HG02885 (cell line): ENCODE measurements at regions not wholly inside any gene's neighbourhood (a gene's known extent, or its start where the extent isn't known, plus 50 kb on each side); places are given as distances from the start of the nearest gene placed in this dataset.
"Not testable (repeated sequence)": the region's sequence is repeated elsewhere in the genome, so short reads cannot be mapped to it uniquely, and the experiment has no call there.

Experiments used
- ATAC-seq: cut with Tn5 transposase; IDR thresholded peaks from one replicate; pipeline ENCODE4 v1.9.1; 2021; ENCODE audit warnings: mild to moderate bottlenecking; ENCODE audit not compliant: unreplicated experiment, poor library complexity

DNA sequence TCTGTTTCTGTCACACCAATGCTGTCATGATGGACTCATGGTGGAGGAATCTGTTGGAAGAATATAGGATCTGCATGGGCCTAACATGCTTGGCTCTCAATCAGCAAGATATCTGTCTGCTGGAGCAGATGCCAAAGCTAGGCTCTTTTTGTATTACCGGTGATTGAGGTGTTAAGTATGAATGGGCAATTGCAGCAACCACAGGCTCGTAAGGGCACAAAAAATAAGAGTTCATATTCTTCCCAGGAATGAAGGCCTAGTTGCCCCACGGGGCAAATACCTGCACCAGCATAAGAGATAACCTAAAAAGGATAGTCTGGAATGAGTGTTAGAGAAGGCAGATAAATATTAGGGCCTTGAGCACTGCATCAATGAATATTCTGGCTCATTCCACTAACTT is 679.5 kb upstream of the COX7C start:
- ATAC-seq: no peak

DNA sequence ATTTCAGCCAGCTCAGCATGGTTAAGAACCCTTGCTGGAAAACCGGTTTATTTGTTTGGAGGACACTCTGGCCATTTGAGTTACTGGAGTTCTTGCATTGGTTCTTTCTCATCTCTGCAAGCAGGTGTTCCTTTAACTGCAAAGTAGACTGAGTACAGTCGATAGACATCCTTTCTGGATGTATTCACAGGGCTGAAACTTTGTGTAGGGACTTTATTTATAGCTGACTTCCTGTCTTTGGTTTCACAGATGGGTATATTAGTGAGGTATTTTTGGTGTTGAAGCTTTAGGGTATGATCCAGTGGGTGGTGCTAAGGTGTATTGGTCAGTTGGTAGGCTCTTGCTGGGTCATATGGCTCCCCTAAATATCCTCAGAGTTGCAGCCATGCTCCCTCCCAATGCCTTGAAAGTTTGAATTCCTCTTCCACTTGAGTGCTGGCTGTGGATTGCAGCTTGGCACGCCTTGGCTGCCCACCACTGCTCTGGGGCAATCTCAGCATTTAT is 666.0 kb upstream of the COX7C start:
- ATAC-seq: no peak

DNA sequence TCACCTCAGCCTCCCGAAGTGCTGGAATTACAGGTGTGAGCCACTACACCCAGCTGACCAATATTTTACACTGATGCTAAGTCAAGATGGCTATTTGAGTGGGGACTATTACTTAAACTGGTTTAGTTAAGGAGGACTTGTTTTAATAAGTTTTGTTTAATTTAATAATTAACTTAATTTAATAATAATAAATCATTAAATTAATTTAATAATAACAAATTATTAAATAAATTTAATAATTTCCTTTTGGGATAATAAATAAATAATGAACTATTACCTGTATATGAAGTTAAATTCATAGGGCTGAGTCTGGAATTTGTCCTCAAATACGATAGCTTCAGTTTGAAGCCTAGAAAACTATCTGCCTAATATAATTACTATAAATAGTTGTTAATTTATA is 665.1 kb upstream of the COX7C start:
- ATAC-seq: no peak

DNA sequence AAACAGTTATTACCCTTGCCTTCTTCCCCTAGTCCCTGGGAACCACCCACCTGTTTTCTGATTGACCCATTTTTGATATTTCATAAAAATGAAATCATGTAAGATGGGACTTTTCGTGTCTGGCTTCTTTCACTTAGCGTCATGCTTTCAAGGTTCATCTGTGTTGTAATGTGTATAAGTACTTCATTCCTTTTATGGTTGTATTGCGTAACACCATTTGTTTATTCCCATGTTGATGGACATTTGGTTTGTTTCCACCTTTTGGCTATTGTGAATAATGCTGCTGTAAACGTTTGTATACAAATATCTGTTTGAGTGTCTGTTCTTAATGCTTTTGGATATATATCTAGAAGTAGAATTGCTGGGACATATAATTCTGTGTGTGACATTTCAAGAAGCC is 650.1 kb upstream of the COX7C start:
- ATAC-seq: no peak

DNA sequence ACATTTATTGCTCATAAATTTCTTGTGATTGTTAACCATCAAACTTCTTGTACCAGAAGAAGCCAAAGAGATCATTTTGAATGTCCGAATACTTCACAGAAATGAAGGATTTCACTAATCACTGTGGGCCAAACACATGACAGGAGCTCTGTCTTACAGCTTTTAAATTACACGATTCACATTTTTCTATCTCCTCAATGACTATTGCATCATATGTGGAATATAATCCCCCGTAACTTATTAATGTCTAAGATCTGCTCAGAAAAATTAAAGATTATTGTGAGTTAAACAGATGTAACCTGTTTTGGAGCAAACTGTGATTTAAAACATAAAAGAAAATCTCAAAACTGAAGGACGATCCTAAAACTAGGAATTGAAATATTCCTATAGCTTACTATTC is 645.2 kb upstream of the COX7C start:
- ATAC-seq: no peak

DNA sequence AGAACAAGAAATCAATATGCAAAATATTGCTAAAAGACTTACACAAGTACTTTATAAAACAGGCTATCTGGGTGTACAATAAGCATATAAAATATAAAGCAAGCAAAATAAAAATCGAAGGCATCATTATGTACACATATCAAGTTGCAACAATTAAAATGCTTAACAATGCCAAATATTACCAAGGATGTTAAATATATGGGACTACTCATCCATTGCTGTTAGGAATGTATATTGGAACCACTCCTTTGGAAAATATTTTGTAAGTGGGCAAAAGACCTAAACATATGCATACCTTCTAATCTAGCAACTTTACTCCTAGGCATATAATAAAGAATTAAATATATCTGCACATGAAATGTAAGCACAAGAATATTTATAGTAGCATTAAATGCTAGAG is 632.6 kb upstream of the COX7C start:
- ATAC-seq: no peak

DNA sequence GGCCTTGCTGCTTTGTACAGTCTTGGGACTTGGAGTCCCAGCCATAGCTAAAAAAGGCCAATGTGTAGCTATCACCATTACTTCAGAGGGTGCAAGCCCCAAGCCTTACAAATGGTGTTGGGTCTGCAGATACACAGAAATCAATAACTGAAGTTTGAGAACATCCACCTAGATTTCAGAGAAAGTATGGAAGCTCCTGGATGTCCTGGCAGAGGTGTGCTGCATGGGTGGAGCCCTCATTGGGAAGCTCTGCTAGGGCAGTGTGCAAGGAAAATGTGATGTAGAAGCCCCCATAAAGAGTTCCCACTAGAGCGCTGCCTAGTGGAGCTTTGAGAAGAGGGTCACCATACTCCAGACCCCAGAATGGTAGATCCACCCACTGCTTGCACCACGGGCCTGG is 626.7 kb upstream of the COX7C start:
- no peak for ATAC-seq

DNA sequence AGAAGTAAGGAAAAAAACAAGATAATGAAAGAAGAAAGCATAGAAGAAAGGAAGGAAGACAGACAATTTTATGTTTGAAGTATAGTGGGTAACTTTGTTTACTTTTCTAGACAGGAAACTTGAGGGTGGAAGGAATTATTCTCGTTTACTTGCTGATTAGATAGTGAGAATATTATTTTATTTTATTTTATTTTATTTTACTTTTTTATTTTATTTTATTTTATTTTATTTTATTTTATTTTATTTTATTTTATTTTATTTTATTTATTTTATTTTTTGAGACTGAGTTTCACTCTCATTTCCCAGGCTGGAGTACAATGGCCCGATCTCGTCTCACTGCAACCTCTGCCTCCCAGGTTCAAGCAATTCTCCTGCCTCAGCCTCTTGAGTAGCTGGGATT is 623.1 kb upstream of the COX7C start:
- ATAC-seq: not testable (repeated sequence)

DNA sequence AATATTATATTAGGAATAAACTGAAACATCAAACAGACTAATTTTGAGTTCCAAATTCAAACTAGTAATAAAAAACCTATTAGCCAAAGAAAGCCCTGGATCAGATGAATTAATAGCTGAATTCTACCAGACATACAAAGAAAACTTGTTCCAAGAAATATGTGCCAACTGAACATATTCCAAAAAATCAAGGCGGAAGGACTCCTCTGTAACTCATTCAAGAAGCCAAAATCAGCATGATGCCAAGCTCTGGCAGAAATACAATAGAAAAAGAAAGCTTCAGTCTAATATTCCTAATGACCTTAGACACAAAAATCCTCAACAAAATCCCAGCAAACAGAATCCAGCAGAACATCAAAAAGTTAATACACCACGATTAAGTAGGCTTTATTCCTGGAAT is 619.1 kb upstream of the COX7C start:
- no peak for ATAC-seq

DNA sequence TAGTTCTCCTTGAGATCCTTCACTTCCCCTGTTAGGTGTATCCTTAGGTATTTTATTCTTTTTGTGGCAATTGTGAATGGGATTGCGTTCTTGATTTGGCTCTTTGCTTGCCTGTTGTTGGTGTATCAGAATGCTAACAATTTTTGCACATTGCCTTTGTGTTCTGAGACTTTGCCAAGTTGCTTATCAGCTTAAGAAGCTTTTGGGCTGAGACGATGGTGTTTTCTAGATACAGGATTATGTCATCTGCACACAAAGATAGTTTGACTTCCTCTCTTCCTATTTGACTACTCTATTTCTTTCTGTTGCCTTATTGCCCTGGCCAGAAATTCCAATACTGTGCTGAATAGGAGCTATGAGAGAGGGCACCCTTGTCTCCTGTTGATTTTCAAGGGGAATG is 609.4 kb upstream of the COX7C start:
- no peak for ATAC-seq

DNA sequence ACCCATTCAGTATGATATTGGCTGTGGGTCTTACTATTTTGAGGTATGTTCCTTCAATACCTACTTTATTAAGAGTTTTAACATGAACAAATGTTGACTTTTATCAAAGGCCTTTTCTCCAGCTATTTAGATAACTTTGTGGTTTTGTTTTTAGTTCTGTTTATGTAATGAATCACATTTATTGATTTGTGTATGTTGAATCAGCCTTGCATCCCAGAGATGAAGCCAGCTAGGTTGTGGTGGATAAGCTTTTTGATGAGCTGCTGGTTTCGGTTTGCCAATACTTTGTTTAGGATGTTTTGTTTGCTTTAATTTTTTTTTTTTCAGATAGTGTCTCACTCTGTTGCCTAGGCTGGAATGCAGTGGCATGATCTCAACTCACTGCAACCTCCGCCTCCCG is 609.0 kb upstream of the COX7C start:
- no peak for ATAC-seq

DNA sequence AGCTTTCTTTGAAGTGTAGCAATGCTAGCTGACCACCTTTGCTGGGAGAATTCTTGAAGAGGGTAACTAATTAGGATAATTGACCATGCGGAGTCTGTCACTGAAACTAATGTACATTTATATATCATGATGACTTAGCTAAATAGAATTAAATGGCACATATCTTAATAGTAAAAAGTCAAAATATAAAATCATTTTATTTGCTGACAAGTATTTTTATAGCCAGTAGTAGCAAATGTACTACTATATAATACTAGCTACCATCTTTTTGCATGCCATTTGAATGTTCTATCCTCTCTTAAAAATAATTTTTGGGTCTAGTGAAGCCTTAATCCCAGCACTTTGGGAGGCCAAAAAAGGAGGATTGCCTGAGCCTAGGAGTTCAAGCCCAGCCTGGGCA is 605.8 kb upstream of the COX7C start:
- ATAC-seq: no peak

DNA sequence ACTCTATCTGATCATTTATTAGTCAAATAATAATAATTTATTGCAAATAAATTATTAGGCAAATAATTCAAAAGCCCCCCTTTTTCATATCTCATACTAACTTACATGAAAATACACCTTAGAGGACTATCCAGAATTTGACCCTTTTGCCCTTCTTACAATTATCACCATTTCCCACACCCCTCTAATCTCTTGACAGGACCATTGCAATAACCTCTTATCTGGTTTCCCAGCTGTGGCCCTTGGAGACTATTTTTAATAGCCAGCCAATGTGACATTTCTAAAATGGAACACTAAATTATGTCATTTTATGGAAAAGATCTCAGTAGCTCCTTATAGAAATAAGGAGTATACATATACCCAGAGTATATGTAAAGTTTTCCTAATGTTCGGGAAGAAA is 588.4 kb upstream of the COX7C start:
- ATAC-seq: no peak

DNA sequence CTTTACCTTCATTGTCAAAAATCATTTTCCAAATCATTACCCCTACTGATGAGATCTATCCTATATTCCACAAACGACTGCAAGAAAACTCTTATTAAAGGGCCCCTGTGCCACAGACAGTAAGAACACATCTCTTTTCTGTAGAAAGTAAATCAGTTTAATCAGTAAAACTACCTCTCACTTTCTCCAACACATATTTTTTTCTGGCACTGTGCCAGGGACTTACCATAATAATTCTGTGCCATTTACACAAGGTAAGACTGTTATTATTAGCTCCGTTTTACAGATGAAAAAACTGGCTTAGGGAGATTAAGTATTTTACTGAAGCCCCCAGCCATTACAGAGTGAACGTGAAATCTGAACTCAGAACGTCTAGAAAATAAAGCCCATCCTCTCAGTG is 587.0 kb upstream of the COX7C start:
- ATAC-seq: no peak

DNA sequence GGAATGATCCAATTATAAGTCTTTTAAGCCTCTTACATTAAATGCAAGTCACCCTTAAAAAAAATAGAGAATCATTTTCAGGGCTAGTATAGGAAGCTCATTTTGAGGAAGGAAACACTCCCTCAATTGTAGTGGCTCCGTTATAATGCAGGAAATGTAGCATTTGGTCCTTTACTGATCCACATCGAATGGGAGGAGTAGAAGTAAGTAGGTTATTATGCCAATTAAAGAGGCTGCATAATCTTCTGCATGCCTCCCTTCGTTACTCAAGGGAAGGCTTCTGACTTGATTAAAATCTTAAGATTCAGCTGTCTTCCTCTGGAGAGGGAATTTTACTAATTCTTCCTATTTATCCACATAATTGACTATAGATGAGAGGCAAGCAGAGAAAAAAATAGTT is 579.2 kb upstream of the COX7C start:
- ATAC-seq: no peak

DNA sequence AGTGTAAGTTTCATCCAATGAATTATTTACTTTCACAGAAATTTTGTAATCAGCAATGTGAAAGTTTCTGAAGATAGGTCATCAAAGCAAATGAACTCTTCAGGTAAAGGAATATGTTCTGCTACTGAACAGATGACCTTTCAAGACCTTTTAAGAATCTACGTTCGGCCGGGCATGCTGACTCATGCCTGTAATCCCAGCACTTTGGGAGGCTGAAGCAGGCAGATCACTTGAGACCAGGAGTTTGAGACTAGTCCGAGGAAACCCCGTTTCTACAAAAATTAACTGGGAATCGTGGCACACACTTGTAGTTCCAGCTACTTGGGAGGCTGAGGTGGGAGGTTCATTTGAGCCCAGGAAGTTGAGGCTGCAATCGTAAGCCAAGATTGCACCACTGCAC is 578.4 kb upstream of the COX7C start:
- ATAC-seq: no peak

DNA sequence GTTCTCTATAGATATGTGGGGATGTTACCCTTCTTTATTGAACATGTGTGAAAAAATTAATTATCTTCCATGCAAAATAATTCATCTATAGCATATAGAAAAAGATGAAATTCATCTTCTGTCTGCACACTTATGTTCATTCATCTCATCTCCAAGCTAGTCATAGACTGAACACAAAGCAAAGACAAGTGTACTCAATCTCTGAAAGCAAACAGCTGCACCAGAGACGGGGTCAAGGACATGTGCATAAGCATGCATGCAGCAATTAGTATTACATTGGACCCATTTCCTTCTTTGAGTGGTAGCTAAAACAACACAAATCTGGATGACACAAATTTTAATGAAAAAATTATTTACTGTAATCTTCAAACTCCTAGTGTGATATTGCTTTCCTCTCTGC is 547.0 kb upstream of the COX7C start:
- no peak for ATAC-seq

DNA sequence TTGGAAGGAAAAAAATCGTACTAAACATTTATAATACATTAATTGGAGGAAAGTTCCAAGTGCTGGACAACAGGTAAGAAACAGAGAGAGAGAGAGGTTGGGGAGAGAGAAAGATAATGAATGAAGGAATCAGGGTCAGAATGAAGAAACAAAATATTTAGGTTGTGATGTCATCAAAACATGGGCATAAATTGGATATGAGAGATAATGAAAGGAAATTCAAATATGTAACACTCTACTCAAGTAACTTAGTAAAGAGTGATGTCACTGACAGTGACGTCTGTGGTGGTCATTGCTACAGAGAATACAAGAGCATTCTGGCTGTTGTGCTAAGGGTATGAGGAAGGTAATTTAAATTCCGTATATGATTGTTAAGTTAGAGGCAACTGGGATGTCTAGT is 543.4 kb upstream of the COX7C start:
- ATAC-seq: no peak

DNA sequence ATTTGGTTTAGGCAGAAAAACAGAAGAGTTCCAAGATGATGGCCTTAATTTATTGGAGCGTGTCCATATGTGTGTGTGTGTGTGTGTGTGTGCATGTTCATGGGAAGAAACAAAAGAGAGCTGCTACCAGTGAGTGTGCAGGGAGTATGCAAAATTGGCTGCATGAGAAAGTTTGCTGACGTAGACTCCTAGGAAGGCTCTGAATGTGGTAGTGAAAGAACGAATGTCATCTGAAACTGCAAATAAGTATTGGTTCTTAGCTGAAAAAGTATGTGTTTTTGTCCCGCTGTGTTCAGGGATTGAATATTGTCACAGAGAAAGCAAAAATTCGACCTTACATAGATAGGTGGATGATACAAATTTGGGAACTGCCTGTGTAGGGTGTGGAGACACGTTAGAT is 542.6 kb upstream of the COX7C start:
- no peak for ATAC-seq

DNA sequence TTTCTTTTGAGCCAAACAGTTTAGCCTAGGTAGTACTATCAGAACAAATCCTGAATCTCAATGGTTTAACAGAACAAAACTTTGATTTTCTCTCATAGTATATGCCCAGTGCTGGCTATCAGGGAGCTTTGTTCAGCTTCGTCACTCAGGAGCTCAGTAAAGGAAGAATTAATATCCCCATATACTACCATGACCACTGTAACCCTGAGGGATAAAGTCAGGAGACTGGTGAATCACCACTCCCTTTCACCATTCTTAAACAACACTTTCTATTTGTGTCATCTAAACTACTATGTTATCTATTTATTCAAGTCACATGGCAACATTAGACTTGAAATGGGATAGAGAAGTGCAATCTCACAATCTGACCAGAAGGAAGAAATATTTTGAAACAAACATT is 522.6 kb upstream of the COX7C start:
- ATAC-seq: no peak

DNA sequence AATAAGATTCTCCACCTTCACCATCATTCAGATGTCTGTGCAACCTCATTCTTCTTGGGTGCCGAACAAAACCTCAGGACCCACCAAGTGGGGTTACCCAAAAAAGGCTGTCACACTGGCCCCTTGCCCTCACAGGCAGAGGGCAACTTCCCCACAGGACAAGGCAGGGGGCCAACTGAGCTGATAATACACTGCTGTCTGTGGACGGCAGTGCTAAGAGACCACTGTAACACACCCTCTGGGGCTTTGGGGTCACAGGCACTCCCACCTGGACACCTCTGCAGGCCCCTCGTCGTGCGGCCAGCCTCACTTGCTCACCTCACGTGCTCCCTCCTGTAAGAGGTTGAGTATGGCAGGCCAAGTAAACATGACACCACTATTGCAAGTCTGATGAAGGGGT is 515.8 kb upstream of the COX7C start:
- ATAC-seq: no peak

DNA sequence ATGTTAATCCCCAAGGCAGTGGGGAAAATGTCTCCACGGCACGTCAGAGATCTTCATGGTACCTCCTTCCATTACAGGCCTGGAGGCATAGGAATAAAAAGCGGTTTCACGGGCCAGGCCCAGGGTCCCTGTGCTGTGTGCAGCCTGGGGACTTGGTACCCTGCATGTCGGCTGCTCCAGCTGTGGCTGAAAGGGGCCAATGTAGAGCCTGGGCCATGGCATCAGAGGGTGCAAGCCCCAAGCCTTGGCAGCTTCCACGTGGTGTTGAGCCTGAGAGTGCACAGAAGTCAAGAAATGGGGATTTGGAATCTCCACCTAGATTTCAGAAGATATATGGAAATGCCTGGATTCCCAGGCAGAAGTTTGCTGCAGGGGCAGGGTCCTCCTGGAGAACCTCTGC is 508.9 kb upstream of the COX7C start:
- no peak for ATAC-seq

DNA sequence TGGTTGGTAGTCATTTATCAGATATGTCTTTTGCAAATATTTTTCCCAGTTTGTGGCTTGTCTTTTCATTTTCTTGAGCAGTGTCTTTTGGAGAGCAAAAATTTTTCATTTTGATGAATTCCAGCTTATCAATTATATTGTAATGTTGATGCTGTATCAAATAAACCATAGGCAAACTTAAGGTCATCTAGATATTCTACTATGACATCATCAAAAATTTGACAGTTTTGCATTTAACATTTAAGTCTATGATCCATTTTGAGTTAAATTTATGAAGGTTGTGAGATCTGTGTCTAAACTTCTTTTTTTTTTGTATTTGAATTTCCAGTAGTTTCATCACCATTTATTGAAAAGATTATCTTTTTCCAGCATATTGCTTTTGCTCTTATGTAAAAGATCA is 505.5 kb upstream of the COX7C start:
- ATAC-seq: no peak
